NCI-H774 (cell line): ENCODE measurements at regions not wholly inside any gene's neighbourhood (a gene's known extent, or its start where the extent isn't known, plus 50 kb on each side); places are given as distances from the start of the nearest gene placed in this dataset.
"Not testable (repeated sequence)": the region's sequence is repeated elsewhere in the genome, so short reads cannot be mapped to it uniquely, and the experiment has no call there.

Experiments used
- DNase-seq: peaks from one replicate; lab custom pipeline; 2025; lab: John Stamatoyannopoulos, UW

DNA sequence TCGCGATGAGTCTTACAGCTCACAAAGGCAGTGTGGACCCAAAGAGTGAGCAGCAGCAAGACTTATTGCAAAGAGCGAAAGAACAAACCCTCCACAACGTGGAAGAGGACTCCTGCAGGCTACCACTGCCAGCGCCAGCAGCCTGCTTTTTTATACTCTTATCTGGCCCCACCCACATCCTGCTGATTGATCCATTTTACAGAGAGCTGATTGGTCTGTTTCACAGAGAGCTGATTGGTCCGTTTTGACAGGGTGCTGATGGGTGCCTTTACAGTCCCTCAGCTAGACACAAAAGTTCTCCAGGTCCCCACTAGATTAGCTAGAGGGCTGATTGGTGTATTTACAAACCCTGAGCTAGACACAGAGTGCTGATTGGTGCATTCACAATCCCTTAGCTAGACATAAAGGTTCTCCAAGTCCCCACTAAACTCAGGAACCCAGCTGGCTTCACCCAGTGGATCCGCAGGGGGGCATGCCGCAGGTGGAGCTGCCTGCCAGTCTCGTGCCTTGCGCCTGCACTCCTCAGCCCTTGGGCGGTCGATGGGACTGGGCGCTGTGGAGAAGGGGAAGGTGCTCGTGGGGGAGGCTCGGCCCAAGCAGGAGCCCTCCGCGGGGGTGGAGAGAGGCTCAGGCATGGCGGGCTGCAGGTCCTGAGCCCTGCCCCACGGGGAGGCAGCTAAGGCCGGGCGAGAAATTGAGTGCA, 75.7 kb downstream of the QDPR start:
- DNase-seq: not testable (repeated sequence)

DNA sequence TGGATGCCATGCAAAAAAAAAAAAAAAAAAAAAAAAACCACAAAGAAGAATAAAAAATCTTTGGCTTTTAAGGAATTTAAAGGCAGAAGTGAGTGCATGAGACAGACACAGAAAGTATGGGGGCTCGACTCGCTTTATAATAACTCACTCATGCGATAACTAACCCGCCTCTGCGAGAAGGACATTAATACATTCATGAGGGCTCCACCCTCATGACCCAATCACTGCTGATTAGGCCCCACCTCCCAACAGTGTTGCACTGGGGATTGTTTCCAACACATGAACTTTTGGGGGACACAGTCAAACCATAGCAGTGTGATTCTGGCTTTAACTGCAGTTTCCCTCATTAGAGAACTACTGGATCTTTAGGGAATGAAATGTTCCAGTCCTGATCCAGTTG, 78.1 kb downstream of the QDPR start:
- DNase-seq: no peak

DNA sequence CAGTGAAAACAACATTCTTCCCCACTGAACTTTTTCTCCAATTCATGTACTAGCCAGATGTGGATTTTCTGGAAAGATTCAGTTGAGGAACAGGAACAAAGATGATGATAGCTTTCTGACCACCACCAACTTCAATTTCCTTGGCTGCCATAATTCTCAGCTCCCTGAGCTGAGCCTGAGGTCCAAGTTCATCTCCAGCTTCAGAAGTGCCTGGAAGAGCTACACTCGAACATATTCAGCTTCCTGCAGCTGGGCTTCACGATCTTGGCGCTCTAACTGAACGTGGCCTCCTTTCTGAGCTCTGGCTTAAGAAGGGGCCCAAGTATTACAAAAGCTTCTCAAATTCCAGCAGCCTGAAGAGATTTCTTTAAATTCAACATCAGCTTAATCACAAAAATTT, 83.9 kb downstream of the QDPR start:
- no peak for DNase-seq

DNA sequence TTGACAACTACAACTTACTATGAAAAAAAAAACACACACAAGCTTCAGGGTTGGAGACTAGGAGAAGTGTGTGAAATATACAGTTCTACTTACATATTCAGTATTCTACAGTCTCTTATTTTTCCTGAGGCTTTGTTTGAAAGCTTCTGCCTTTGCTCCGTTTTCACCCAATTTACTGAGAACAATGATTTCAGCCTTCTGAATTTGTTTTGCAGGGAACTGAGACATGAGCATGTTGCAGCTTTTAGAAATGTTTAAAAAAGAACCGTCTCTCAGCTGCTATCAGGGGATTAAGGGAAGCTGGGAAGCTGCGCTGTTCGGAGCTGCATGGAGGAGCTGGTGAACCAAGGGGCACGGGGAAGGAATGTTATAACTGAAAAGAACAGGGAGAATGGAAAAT, 85.7 kb downstream of the QDPR start:
- no peak for DNase-seq

DNA sequence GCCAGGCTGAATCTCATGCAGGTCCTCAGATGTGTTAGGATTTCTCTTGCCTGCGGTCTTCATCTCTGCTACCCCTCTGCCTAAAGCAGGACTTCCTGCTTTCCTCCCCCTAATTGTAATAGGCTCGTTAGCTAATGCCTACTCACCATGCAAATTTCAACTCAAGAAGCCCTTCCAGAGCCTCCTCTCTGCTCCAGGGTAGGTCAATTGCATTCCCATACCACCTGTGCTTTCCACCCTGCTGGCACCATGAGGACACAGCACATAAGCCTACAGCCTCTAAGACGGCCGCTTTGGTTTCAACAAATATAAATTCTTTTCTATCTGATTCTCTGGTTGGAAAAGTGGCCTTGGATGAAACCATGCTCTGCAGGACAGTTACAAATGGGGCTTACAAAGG, 93.9 kb downstream of the QDPR start:
- DNase-seq: no peak

DNA sequence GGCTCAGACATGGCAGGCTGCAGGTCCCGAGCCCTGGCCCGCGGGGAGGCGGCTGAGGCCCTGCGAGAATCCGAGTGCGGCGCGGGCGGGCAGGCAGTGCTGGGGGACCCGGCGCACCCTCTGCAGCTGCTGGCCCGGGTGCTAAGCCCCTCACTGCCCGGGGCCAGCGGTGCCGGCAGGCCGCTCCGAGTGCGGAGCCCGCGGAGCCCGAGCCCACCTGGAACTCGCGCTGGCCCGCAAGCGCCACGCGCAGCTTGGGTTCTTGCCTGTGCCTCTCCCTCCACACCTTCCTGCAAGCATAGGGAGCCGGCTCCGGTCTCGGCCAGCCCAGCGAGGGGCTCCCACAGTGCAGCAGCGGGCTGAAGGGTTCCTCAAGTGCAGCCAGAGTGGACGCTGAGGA, 97.5 kb downstream of the QDPR start:
- DNase-seq: no peak

DNA sequence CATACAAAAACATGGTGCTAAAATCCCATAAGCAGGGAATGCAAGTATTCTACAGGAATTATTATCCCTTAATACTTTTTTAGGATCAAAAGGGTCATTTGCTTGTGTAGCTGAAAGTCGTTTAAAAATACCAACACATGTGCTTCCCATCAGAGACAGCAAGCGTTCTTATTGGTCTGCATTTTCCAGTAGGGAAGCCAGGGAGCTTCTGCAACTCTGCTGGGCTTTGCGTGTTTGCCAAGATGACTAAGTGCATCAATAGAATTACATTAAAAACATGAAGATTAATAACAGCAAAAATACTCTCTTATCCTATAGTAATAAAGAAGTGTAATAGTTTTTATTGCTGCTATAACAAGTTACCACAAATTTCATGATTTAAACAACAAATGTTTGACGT, 111.2 kb downstream of the QDPR start:
- no peak for DNase-seq

DNA sequence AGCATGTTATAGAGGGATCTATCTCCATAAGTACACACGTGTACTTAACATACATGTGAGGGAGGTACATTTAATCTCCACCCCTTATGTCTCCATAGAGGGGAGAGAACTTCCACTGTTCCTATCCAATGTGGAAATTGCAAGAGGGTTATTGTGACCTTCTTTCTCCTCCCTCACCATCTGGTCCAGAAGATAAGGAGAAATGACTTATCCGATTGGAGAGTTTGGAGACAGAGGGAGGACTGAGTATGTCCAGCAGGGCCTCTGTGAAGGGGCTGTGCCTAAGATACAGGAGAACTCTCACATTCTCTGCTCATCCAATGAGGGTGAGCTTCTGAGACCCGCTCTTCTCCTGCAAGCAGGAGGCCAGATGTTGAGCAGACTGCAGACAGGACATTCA, 113.1 kb downstream of the QDPR start:
- DNase-seq: no peak

DNA sequence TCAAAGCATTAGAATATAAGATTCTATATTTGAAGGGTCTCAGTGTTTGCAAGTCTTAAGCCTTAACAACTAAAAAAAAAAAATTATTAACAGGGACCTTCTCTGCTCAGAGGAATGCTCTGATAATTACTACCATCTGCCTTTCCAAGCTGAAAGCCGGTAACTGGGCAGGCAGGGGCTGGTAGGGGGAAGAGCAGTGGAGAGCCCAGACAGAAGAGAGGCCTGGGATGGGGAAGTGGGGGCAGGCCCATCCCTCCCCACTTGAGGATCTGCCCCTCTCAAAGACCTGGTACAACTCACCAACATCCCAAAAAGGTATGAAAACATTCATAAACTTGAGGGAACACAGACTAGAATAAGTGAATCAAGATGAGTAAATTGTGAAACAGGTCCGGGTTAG, 113.9 kb downstream of the QDPR start:
- no peak for DNase-seq

DNA sequence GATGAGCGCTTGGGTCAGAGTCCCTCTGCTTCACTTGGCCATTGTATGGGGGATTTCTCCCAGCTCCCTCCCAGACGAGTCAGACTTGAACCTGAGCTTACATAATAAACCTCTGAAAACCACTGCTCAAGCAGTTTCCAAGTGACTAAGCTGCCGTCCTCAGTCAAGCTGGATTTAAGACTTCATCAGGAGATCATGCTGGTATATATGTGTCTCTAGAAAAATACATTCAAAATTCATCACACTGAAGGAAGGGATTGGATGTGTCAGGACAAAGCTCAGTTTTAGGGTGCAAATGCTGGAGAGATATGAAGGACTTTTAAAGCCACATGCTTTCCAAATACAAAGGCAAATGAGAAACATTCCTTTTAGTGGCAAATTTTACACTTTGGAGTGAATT, 114.3 kb downstream of the QDPR start:
- DNase-seq: no peak

DNA sequence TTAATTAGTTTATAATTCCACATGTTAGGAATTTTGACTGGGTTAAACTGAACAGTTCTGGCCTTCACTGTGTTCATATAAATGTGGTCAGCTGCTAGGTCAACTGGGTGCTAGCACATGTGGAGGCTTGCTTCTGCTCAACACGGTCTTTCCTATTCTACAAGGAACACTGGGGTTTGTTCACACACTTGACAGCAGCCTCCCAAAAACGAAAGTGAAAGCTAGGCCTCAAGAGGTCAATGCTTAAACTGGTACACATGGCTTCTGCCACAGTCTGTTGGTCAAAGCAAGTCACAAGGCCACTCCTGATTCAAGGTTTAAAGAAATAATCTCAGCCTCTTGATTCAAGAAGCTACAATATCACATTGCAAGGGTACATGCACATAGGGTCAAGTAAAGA, 126.5 kb downstream of the QDPR start:
- DNase-seq: peak; percentile 40

DNA sequence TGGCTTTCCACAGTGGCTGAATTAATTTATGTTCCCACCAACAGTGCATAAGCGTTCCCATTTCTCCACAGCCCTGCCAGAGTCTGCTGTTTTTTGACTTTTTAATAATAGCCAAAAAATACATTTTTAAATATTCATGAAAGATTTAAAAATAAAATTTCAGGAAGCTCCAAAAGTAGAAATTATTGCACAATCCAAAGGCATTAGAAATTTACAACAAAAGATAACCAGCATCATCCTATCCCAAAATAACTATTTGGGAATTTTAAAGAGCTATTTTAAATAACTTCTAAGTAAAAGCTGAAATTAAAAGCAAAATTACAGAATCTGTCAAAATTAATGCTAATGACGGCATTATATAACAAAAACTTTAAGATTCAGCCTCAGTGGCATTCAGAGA, 131.5 kb downstream of the QDPR start:
- DNase-seq: no peak

DNA sequence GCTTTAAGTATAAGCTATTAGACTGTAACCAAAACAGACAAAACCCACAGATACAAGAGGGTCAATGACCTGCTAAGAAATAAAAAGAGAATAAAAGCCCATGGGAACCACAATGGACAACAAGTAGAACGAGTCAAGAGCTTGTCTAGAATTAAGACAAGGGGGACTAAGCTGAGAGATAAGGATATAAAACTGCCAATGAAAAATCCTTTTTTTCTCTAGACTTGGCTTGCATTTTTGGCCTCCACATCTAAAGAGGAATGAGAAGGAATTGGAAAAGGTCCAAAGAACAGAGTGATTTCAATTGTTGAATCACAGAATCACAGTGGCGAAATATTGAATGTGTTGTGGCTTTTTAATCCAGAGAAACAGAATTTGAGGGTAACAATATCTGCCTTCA, 135.7 kb downstream of the QDPR start:
- DNase-seq: no peak

DNA sequence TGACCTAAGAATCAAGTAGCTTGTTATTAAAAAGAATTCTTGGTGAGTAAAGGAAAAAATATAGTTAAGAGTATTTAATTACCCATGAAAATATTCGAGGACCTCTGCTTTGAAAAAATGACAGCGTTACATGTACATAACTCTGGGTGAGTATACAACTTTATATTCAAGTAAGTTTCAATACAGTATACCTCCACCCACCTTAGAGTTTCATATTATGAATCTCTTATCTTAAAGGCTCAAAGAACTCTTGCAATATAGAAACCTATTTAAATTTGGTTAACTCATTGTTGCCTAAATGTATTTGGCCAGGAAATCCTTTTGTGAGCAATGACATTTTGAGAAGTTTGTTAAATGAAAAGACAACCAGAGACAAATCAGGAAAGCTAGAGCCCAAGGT, 138.2 kb downstream of the QDPR start:
- DNase-seq: no peak

DNA sequence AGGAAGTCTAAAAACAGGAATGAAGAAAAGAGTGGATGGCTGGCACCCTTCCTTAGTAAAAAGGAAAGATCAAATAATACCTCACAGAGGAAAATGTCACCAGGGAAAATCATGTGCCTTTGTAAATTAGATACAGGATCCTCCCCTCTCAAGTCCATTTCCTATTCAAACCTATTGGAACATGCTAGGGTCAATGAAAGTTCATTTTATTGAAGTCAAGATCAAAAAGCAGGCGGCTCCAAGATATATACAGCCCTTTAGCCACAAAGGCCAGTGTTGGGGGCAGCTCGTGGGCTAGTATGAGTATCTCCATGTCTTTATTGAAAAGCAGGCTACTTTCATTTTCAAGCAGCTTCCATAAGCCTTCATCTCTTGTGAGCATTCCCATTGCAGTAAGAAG, 141.1 kb downstream of the QDPR start:
- no peak for DNase-seq

DNA sequence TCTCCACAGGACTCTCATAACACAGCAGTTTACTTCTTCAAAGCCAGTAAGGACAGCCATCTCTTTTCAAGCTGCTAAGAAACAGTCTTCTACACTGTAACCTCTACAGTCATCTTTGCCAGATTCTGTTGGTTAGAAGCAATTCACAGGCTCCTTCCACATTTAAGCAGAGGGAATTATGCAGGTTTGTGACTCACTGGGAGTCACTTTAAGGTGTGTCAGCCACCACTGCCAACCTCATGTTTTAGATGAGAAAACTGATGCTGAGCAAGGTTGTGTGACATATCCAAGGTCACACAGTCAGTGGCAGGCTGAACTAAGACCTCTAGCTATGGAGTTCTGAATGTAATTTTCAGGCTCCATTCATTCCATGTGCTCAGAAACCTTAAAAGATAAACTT, 143.5 kb downstream of the QDPR start:
- DNase-seq: no peak

DNA sequence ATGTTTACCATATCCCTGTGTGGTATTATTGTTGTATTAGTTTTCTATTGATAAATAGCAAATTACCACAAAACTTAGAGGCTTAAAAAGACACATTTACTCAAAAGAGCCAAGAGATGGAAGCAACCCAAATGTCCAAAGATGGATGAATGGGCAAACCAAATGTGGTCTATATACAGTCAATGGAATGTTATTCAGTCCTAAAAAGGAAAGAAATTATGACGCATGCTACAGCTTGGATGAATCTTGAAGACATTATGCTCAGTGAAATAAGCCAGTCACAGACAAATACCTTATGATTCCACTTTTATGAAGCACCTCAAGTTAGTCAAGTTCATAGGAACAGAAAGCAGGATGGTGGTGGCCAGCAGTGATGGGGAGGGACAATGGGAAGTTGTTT, 144.7 kb downstream of the QDPR start:
- DNase-seq: no peak

DNA sequence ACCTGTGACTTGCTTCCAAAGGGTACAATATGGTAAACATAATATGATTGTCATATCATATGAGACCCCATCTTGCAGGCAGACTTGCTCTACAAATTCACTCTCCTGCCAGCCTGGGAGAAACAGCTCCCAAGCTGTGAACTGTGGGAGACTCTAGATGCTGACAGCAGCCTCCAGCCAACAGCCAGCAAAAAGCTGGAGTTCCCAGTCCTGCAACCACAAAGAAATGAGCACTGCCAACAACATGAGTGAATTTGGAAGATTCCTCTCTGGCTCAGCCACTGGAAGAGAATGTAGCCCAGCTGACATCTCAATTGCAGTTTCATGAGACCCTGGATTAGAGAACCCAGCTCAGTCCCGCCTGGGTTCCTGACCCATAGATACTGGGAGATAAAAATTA, 145.4 kb downstream of the QDPR start:
- DNase-seq: no peak

DNA sequence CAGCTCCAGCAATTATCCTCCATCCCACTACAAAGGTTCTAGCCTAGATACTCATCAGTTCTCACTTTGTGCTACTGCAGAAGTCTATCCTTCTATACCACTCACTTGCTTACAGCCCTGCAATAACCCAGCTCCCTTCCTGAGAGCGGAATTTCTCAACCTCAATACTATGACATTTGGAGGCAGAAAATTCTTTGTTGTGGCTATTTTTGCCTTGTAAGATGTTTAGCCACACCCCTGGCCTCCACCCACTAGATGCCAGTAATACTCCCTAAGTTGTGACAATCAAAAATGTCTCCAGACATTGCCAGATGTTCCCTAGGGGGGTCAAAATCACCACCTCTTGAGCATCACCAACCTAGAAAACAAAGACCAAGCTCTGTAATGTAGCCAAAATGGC, 149.5 kb downstream of the QDPR start:
- DNase-seq: no peak

DNA sequence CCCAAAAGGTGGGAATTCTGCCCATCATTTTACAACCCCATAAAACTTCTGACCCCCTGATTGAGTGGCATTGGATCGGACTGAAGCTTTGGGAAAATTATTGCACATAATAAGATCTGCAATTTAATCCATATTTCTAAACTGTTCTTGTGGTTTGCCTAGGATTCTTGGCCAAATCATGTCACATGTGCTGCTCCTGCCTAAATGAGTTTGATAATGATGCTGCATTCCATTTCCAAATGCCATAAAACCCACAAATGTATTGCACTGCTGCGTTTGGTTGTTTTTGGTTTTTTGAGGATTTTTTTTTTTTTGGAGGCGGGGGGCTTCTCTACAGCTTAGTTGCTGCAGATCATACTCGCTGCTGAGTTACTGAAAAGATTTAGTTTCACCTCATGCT, 153.6 kb downstream of the QDPR start:
- no peak for DNase-seq

DNA sequence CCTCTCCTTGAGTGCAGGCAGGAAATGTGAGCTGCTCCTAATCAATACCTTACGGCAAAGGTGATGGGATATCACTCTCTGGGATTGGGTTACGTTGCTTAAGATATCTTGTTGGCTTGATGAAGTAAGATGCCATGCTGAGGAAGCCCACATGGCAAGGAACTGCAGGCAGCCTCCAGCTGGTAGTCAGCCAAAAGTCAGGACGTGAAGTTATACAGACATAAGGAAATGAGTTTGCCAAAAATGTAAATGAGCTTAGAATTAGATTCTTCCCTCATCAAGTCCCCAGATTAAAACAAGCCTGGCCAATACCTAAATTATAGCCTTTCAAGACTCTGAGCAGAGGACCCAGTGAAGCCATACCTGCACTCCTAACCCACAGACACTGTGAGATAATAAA, 155.0 kb downstream of the QDPR start:
- no peak for DNase-seq

DNA sequence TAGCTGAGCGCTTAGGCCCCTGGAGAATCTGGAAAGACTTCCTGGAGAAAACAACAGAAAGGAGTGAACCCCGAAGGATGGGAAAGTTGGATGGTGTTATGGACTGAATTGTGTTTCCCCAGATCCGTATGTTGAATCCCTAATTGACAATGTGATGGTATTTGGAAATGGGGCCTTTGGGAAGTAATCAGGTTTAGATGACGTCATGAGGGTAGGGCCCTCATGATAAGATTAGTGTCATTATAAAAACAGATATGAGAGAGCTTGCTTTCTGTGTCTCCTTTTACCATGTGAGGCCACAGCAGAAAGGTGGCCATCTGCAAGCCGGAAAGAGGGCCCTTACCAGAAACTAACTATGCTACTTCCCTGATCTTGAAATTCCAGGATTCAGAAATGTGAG, 159.5 kb downstream of the QDPR start:
- no peak for DNase-seq

DNA sequence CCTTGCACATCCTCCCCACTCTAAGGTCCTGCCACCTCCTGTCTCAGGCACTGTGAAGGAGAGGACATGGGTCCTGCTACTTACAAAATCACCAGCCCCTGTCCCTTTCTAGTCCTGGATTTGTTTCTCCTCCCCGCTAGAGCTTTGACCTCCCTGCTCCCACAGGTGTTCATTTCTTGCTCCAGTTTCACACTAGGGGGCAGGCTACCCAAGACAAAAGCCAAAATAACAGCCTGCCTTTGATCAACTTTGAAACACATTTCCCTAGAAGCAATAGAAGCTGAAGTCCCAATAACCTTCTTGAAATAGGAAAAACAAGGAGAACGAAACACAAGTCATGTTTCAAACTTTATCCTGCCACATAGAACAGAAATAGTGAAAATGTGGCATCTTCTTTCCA, 164.4 kb downstream of the QDPR start:
- DNase-seq: peak; percentile 20

DNA sequence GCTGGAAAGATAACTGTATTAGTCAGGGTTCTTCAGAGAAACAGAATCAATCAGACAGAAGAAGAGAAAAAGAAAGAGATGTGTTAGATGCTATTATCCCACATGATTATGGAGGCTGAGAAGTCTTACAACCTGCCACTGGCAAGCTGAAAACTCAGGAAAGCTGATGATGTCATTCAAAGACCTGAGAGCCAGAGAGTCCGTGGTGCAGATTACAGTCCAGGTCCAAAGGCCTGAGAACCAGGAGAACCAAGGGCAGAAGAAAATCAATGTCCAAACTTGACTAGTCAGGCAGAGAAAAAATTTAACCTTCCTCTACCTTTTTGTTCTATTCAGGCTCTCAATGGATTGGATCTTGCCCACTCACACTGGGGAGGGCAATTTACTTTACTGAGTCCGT, 172.5 kb downstream of the QDPR start:
- DNase-seq: no peak

DNA sequence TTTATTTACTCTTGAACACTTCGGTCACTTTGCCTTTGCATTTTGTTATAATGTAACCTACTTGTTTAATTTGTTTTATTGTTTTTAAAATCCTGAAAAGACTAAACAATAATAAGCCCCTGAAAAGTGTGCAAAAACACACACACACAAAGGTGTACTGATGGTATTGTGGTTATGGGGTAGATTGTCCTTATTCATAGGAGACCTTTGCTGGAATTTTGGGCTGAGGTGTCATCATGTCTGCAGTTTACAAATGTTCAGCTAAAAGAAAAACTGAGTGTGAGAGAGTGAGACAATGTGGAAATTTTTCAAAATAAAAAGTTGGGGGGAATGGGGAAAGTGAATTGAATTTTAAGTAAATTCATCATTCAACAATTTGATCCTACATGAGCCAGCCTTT, 174.9 kb downstream of the QDPR start:
- no peak for DNase-seq
